Cardiac fibroblast (primary cell): ENCODE measurements at regions not wholly inside any gene's neighbourhood (a gene's known extent, or its start where the extent isn't known, plus 50 kb on each side); places are given as distances from the start of the nearest gene placed in this dataset.

Source experiments
- DNase-seq, 2 donors: peaks; one replicate each; pipeline versions ENCODE4 v3.0.0 to v3.0.0-alpha.2; 2010; ENCODE audit warnings: low read depth in 2 of 2
- H3K4me3 ChIP-seq, 2 donors: replicated peaks in 1 of 2; 1 replicate in 1 of 2; 2 replicates in 1 of 2; pipeline ENCODE4 v1.5.1; 2011; ENCODE audit warnings: low read depth in 2 of 2, low read length in 2 of 2, mild to moderate bottlenecking in 2 of 2, moderate library complexity in 1 of 2
- TF ChIP-seq, protein P1 (sequence below): IDR thresholded peaks from one replicate; pipeline ENCODE4 v1.5.1; 2011; ENCODE audit warnings: low read depth, mild to moderate bottlenecking, low read length, inconsistent platforms

DNA sequence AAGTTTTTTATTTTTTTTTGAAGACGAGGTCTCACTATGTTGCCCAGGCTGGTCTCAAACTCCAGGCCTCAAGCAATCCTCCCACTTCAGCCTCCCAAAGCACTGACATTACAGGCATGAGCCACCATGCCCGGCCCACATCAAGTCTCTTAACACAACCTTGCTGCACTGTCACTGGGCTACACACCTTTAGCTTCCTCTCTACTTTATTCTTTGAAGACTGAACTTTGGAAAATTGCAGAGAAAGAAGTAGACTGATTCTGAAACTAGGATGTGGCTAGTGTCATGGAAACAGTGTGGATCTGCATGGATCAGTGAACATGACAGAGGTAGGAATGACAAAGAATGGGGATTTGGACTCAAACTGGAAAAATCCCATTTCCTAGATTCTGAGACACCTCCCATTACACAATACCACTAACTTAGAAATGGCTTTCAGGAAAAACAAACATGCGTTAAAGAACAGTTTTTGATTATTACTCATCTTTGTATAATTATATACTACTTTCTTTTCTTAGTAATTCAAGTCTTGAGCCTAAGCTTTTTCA lies 99.6 kb upstream of the SPON1 start:
- DNase-seq: no peak
- TF ChIP-seq, protein P1, sequence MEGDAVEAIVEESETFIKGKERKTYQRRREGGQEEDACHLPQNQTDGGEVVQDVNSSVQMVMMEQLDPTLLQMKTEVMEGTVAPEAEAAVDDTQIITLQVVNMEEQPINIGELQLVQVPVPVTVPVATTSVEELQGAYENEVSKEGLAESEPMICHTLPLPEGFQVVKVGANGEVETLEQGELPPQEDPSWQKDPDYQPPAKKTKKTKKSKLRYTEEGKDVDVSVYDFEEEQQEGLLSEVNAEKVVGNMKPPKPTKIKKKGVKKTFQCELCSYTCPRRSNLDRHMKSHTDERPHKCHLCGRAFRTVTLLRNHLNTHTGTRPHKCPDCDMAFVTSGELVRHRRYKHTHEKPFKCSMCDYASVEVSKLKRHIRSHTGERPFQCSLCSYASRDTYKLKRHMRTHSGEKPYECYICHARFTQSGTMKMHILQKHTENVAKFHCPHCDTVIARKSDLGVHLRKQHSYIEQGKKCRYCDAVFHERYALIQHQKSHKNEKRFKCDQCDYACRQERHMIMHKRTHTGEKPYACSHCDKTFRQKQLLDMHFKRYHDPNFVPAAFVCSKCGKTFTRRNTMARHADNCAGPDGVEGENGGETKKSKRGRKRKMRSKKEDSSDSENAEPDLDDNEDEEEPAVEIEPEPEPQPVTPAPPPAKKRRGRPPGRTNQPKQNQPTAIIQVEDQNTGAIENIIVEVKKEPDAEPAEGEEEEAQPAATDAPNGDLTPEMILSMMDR: no peak
- H3K4me3 ChIP-seq: no peak overlapping the region

DNA sequence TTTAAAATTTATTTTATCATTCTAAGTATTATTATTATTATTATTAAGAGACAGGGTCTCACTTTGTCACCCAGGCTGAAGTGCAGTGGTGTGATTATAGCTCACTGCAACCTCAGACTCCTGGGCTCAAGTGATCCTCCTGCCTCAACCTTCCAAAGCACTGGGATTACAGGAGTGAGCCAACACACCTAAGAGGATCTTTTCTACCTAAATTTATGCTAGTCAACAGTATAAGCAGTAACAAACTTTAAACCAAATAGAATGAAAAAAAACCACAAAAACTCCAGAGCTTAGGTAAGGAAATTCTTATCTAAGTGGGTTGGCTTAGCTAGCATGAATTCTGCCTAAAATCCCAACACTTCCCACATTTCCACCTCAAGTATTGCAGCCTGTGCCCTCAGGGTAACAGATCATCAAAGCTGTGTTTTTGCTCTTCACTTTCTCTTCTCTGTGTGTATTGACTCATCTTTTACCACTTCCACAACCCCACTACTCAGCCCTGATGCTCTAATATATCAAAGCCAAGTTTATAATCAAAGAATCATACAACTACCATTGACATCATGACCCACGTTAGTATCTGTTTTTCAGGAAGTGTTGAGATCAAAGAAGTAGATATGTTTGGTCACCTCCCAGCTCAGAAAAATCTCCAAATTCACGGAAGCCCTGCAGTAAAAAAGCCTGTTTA lies 93.7 kb upstream of the SPON1 start:
- DNase-seq: no peak
- TF ChIP-seq, protein P1: no peak
- H3K4me3 ChIP-seq: no peak overlapping the region

DNA sequence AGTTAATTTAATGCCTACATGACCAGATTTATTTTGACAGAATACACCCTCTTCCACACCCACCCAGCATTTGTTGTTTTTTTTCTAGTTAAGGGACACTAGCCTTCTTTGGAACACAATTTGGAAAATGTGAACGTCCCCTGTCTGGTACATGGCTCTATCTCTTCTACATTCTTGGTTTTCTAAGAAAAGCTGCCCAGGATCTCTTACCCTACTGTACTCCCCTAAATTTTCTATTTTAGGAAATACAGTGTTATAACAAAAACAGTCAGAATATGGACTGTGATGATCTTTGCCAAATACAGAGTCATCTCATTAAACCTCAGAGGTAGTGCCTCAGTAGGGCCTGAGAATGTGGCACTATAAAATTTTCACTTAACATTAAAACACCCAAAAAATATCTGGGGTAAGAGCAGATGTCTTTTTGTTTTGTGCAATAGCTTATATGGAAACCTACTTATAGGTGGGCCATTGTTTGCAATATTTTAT lies 93.1 kb upstream of the SPON1 start:
- TF ChIP-seq, protein P1: no peak
- DNase-seq: no peak
- no peak overlapping the region for H3K4me3 ChIP-seq

DNA sequence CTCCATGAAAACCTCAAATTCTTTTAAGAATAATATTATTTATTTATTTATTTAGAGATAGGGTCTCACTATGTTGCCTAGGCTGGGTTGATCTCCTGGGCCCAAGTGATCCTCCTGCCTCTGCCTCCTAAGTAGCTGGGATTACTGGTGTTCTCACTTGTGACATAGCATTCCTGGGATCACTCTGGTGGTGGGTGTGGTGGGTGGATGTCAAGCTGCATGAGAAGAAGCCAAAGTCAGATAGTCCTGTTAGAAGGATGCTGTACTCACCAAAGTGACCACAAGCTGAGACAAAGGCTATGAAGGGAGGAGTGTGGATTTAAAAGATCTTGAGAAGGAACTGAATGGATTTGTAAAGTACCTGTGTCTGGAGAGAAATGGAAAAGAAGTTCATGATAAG lies 87.9 kb upstream of the SPON1 start:
- TF ChIP-seq, protein P1: no peak
- H3K4me3 ChIP-seq: no peak overlapping the region
- DNase-seq: no peak

DNA sequence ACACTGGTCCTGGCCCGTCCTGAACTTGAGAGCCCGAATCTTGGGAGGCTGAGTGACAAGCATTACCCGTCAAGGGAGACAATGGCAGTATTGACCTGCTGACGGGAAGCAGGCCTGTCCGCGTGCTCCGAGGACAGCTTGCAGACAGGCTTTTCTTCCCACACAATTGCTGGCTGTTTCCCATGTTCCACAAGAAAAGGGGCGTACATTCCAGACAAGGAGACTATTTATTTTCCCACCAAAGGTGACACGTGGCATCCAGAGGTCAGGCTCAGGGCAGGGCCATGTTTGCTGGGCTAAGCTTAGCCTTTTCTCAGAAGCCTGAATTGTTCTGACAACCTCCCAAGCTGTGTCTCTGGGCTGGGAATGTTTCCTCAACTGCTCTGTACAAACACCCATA lies 86.9 kb upstream of the SPON1 start:
- H3K4me3 ChIP-seq: no peak overlapping the region
- TF ChIP-seq, protein P1: no peak
- no peak for DNase-seq

DNA sequence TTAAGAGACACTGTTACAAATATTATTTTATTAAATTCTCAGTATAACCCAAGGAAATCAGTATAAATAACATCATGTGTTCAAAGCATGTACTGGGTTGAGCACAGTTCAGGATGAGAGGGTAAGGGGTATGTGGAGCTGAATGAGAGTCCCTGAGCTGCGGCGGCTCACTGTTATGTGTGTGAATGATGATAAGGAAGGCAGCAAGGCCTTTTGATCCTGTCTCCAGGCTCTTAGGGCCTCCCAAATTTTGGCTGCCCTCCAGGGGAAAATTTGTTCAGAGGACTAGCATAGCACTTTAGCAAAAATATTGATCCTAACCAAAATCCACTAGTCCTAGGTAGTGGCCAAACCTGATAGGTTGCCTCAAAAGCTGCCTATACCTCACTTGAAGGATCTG lies 86.1 kb upstream of the SPON1 start:
- H3K4me3 ChIP-seq: no peak overlapping the region
- TF ChIP-seq, protein P1: no peak
- DNase-seq: no peak
